Fibroblast of villous mesenchyme (primary cell): ENCODE measurements at regions not wholly inside any gene's neighbourhood (a gene's known extent, or its start where the extent isn't known, plus 50 kb on each side); places are given as distances from the start of the nearest gene placed in this dataset.

Experiments
- DNase-seq: peaks from one replicate; pipeline ENCODE4 v3.0.0-alpha.2; 2010; ENCODE audit warnings: low read depth
- H3K4me3 ChIP-seq: 2 replicates; pipeline ENCODE4 v1.5.1; 2011; ENCODE audit warnings: low read depth, mild to moderate bottlenecking, low read length
- TF ChIP-seq, protein P1 (sequence below): IDR thresholded peaks from 2 replicates; pipeline ENCODE4 v1.5.1; 2012; ENCODE audit warnings: low read depth, mild to moderate bottlenecking, low read length; ENCODE audit not compliant: insufficient read depth

DNA sequence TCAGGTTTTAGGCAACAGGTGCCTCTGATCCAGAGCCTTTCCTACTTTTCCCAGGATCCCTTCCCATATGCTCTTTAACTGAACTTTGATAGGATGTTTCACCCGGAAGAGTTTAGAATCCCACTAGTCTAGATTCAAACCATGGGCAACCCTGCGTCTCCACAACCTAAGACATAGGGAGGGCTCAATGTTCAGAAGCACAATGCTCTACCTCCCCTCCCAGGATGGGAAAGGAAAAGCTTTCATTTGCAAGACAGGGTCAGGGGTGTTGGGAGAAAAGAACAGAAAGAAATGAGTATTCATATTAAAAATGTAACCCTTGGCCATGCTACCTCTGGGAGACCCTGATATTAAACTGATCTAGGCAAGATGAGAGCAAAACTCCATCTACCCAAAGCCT is 230.4 kb downstream of the MREG start:
- no peak for DNase-seq
- TF ChIP-seq, protein P1, sequence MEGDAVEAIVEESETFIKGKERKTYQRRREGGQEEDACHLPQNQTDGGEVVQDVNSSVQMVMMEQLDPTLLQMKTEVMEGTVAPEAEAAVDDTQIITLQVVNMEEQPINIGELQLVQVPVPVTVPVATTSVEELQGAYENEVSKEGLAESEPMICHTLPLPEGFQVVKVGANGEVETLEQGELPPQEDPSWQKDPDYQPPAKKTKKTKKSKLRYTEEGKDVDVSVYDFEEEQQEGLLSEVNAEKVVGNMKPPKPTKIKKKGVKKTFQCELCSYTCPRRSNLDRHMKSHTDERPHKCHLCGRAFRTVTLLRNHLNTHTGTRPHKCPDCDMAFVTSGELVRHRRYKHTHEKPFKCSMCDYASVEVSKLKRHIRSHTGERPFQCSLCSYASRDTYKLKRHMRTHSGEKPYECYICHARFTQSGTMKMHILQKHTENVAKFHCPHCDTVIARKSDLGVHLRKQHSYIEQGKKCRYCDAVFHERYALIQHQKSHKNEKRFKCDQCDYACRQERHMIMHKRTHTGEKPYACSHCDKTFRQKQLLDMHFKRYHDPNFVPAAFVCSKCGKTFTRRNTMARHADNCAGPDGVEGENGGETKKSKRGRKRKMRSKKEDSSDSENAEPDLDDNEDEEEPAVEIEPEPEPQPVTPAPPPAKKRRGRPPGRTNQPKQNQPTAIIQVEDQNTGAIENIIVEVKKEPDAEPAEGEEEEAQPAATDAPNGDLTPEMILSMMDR, result no peak
- no peak overlapping the region for H3K4me3 ChIP-seq

DNA sequence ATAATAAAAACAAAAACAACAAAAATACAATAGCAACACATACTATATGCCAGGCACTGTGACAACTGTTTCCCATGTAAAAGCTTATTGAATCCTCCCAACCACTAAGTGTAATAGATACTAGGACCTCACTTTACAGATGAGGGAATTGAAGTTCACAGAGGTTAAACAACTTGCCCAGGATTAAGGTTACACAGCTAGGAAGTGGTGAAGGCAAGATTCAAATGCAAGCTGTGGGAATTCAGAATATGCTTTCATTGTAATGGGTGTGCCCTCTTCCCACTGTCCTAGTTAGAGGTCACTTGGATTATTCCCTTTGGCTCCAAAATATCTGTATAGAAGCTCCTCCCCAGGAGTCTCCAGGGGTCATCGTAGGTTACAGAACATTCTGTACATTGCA is 231.1 kb downstream of the MREG start:
- H3K4me3 ChIP-seq, result no peak overlapping the region
- TF ChIP-seq, protein P1, result no peak
- DNase-seq, result no peak

DNA sequence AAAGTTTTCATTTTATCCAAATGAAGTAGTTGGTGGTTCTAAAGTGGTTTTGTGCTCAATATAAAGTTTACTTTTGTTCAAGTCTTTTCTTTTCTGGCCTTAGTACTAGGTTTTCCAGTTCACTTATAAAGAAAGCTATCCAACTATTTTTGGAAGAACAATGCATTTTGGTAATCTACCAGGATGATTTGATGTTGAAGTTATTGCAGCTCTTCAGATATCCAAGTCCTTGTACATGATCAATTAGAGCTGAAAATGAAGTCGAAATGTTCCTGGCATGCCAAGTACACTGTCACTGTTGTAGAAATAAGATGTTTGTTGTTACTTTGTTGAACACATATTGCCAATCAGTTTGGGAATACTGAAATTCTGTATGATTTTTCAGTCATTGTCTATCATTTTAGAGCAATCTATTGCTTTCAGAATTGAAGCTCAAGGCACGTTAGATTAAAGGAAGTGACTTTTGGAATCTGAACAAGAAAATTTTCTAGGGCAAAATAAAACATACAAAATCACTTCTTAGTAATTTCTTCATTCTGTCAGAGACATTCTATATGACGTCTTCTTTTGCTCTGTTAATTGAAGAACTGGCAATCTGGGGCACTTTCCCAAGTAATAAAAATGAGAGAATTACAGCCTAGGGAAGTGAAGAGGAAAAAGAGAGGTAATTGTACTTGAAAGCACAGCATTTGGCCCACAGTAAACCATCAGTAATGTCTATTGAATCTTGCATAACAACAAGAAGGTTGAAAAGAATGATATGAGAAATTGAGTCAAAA is 232.3 kb downstream of the MREG start:
- TF ChIP-seq, protein P1, result no peak
- H3K4me3 ChIP-seq, result no peak overlapping the region
- DNase-seq, result no peak

DNA sequence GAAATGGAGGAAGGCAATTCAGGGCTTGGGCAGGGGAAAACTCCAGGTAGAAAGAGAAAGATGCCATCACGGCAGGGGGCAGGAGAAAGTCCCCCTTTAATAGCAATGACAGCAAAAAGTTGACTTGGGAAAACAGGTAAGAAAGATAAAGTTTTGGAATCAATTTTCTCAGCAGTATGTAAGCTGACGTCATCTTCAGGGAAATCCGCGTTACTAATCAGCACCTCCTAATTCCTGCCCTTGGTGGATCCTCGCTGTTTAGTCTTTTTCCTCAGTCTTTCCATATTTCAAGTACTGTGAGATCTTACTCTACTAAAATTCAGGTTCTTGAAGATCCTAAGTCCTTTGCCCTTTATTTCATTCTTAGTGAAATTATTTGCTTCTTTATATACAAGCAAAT is 233.0 kb downstream of the MREG start:
- TF ChIP-seq, protein P1, result no peak
- no peak for DNase-seq
- no peak overlapping the region for H3K4me3 ChIP-seq

DNA sequence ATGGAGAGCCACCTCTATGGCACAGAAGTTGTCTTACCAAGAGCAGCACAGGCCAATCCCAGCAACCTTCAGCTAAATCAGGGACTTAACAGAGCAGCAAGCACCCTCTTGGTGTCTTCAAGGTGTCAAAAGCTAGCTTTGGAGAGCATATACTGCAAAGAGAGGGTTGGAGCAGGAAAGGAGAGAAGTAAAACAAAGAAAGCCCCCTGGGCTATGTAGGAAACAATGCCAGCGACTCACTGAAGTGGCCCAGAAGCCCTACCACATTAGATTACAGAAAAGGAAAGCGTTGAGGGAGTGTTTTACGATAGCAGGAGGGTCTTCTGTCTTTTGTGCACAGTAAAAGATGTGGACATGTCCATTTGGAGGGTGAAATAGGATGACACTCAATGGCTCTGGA is 233.4 kb downstream of the MREG start:
- H3K4me3 ChIP-seq, result no peak overlapping the region
- TF ChIP-seq, protein P1, result no peak
- DNase-seq, result no peak

DNA sequence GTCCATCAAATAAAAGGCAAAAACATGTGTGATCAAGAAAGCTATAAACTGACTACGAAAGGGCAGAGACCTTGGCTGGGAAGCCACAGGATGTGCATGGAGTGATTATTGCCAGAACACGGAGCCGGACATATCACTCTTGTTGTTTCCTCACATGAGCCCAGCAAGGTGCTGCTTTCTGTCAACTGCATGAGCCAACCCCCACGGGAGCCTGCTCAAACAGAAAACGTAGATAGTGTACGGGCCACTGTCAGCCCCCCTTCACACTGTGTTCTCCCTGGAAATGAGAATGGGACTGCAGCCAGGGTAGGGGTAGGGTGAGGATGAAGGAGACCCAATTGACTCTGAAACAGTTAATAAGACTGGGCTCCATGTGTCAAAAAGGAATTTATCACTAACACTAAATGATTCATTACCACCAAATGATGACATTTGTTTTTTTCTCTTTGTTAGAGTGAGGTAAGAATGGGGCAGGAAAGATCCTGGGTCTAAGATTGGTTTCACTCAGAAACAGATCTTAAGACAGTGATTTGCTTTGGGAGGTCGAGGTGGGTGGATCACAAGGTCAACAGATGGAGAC is 235.8 kb downstream of the MREG start:
- TF ChIP-seq, protein P1, result no peak
- no peak for DNase-seq
- H3K4me3 ChIP-seq, result no peak overlapping the region

DNA sequence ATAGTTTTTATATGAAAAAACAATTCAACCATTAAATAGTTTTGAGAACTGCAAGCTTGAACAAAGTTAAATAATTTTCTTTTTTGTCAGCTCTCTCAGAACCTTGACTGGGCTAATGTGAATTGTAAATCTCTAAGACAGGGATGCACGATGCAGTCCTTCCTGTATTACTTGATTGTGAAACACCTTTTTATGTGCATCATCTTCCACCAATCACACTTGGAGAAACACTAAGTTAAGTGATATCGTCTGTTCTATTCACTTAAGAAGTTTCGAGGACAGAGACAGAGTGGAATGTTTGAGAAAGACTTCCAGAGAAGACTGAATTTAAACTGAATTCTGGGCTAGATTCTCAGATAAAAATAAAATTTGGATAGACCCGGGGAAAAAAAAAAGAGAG is 238.2 kb downstream of the MREG start:
- H3K4me3 ChIP-seq, result no peak overlapping the region
- TF ChIP-seq, protein P1, result no peak
- DNase-seq, result peak; percentile 49
